Adrenal gland (tissue), 5 donors: ENCODE measurements at regions not wholly inside any gene's neighbourhood (a gene's known extent, or its start where the extent isn't known, plus 50 kb on each side); places are given as distances from the start of the nearest gene placed in this dataset.

Experiments used
- CTCF ChIP-seq, 6 experiments: fragments of 450-650 bp in 4 of 6; fragments of 200-600 bp in 2 of 6; sonication (generic) in 1 of 6; IDR thresholded peaks; 1 replicate in 5 of 6; 2 replicates in 1 of 6; pipeline versions ENCODE4 v1.5.1 to v1.8.0; 2016 to 2021; ENCODE audit warnings: antibody characterized with exemption in 6 of 6, mild to moderate bottlenecking in 2 of 6, moderate library complexity in 1 of 6
- POLR2A ChIP-seq, 2 donors: fragments of 450-650 bp; IDR thresholded peaks; one replicate each; pipeline ENCODE4 v1.6.1; 2017; ENCODE audit warnings: antibody characterized with exemption in 2 of 2, mild to moderate bottlenecking in 2 of 2, moderate library complexity in 1 of 2
- donor health status: DM: no; HTN: no; CAD: no.

- TF ChIP-seq CTCF (IDR thresholded peaks at IDR 0.05) = no peak
- TF ChIP-seq POLR2A (IDR thresholded peaks at IDR 0.05) = no peak
These were observed 406.8 kb upstream of the TBX3 start for GRCh38 chr12:115090783-115091182.
